Erythroblast (primary cell): ENCODE measurements at regions not wholly inside any gene's neighbourhood (a gene's known extent, or its start where the extent isn't known, plus 50 kb on each side); places are given as distances from the start of the nearest gene placed in this dataset.

Source experiments
- GATA1 ChIP-seq: IDR thresholded peaks from 2 replicates; pipeline ENCODE4 v1.6.1; 2011; ENCODE audit warnings: low read depth, mild to moderate bottlenecking, control low read depth, low read length, moderate library complexity
- POLR2A ChIP-seq: IDR thresholded peaks from 2 replicates; pipeline ENCODE4 v1.6.1; 2011; ENCODE audit warnings: mild to moderate bottlenecking, low read length

GRCh38 chr3:194069421-194070219 is 66.3 kb upstream of the HES1 start:
- TF ChIP-seq POLR2A, result no peak
- TF ChIP-seq GATA1, result no peak
